ENCODE measurements at regions not wholly inside any gene's neighbourhood (a gene's known extent, or its start where the extent isn't known, plus 50 kb on each side); places are given as distances from the start of the nearest gene placed in this dataset.
"Not testable (repeated sequence)": the region's sequence is repeated elsewhere in the genome, so short reads cannot be mapped to it uniquely, and the experiment has no call there.

- no peaks in the 10 kb centered on the region for H3K27me3 ChIP-seq
- DNase-seq (ENCODE audit: low spot score in 2 of 2) = no peak
- H3K4me1 ChIP-seq = no peaks in the 10 kb centered on the region
- H3K4me3 ChIP-seq = no peak overlapping the region
- no peaks in the 10 kb centered on the region for H3K36me3 ChIP-seq
- WGBS = 33% methylated on average over 1 of the region's 1 CpG
- H3K9me3 ChIP-seq = no peaks in the 10 kb centered on the region
- H3K27ac ChIP-seq = no peak overlapping the region
- TF ChIP-seq POLR2AphosphoS5 (IDR thresholded peaks at IDR 0.05) (no peak), EP300 (IDR thresholded peaks at IDR 0.05) (no peak), POLR2A (IDR thresholded peaks at IDR 0.05) (no peak), CTCF (IDR thresholded peaks at IDR 0.05) (no peak)
Measured at GRCh38 chr9:94490465-94490864, 64.4 kb upstream of the PCAT7 start.

GRCh38 chr9:94492125-94492524 is 62.8 kb upstream of the PCAT7 start:
- not testable (repeated sequence) for DNase-seq (ENCODE audit: low spot score in 2 of 2); H3K36me3 ChIP-seq; H3K4me1 ChIP-seq; H3K27me3 ChIP-seq; H3K4me3 ChIP-seq; H3K9me3 ChIP-seq; H3K27ac ChIP-seq
- 81% methylated on average over 6 of the region's 6 CpGs for WGBS

GRCh38 chr9:94498801-94499453 is 56.0 kb upstream of the PCAT7 start:
- DNase-seq (ENCODE audit: low spot score in 2 of 2) = no peak
- Histone ChIP-seq H3K4me3 (no peak overlapping the region), H3K4me1 (no peaks in the 10 kb centered on the region), H3K27ac (no peak overlapping the region), H3K27me3 (peaks cover 2% of the 10 kb centered on the region), H3K36me3 (no peaks in the 10 kb centered on the region), H3K9me3 (no peaks in the 10 kb centered on the region)
- TF ChIP-seq EP300 (IDR thresholded peaks at IDR 0.05) (no peak), POLR2A (IDR thresholded peaks at IDR 0.05) (no peak), POLR2AphosphoS5 (IDR thresholded peaks at IDR 0.05) (no peak), CTCF (IDR thresholded peaks at IDR 0.05) (no peak)
- 74% methylated on average over 5 of the region's 5 CpGs for WGBS

GRCh38 chr9:94504358-94504757 is 50.5 kb upstream of the PCAT7 start:
- Histone ChIP-seq H3K9me3 (no peaks in the 10 kb centered on the region), H3K4me1 (no peaks in the 10 kb centered on the region), H3K4me3 (no peak overlapping the region), H3K36me3 (no peaks in the 10 kb centered on the region), H3K27me3 (peaks cover 2% of the 10 kb centered on the region), H3K27ac (no peak overlapping the region)
- TF ChIP-seq CTCF (IDR thresholded peaks at IDR 0.05) (no peak), POLR2AphosphoS5 (IDR thresholded peaks at IDR 0.05) (no peak), EP300 (IDR thresholded peaks at IDR 0.05) (no peak), POLR2A (IDR thresholded peaks at IDR 0.05) (no peak)
- no peak for DNase-seq (ENCODE audit: low spot score in 2 of 2)
- 64% methylated on average over 3 of the region's 3 CpGs for WGBS
